Right lobe of liver (tissue), 6 donors: ENCODE measurements at regions not wholly inside any gene's neighbourhood (a gene's known extent, or its start where the extent isn't known, plus 50 kb on each side); places are given as distances from the start of the nearest gene placed in this dataset.
"Not testable (repeated sequence)": the region's sequence is repeated elsewhere in the genome, so short reads cannot be mapped to it uniquely, and the experiment has no call there.

Source experiments
- ATAC-seq, 4 donors: fragments of 200-7000 bp; cut with Tn5 transposase; one replicate each; pipeline ENCODE4 v1.9.1; 2020; ENCODE audit warnings: mild to moderate bottlenecking in 4 of 4, moderate library complexity in 4 of 4
- DNase-seq, 3 donors: peaks; one replicate each; pipeline ENCODE4 v3.0.0-alpha.2; 2020
- H3K27ac ChIP-seq, 3 donors: fragments of 200-600 bp; one replicate each; pipeline ENCODE4 v1.8.0; 2022
- H3K27me3 ChIP-seq, 2 donors: fragments of 200-600 bp; one replicate each; pipeline ENCODE4 v1.8.0; 2022
- H3K36me3 ChIP-seq, 4 donors: fragments of 200-600 bp; sonication (generic) in 1 of 4; one replicate each; pipeline versions ENCODE4 v1.5.1 to v1.8.0; 2017 to 2022; ENCODE audit warnings: control low read depth in 1 of 4
- H3K4me1 ChIP-seq, 4 donors: fragments of 200-600 bp; sonication (generic) in 1 of 4; one replicate each; pipeline versions ENCODE4 v1.5.1 to v1.8.0; 2017 to 2022; ENCODE audit warnings: control low read depth in 1 of 4
- H3K4me3 ChIP-seq, 3 donors: fragments of 200-600 bp; one replicate each; pipeline ENCODE4 v1.8.0; 2022
- H3K9me3 ChIP-seq, 4 donors: fragments of 200-600 bp; sonication (generic) in 1 of 4; one replicate each; pipeline versions ENCODE4 v1.5.1 to v1.8.0; 2017 to 2022; ENCODE audit warnings: control low read depth in 1 of 4
- POLR2A ChIP-seq: fragments of 450-650 bp; IDR thresholded peaks from one replicate; pipeline ENCODE4 v1.6.1; 2017; ENCODE audit warnings: antibody characterized with exemption, mild to moderate bottlenecking
- WGBS: methylation state at CpG from one replicate; pipeline ENCODE4 v1.1.6; 2018; ENCODE audit warnings: low coverage, low lambda C conversion rate; ENCODE audit not compliant: insufficient coverage; ENCODE audit errors: missing lambda C conversion rate; 5-methylcytosine and 5-hydroxymethylcytosine counted together
- intact Hi-C, 2 donors: fragments of 100-400 bp; cut with DNase I; formaldehyde crosslinking; loops; one replicate each; pipeline versions ENCODE4 v1.11.2 to v1.14.1; 2022
- TF ChIP-seq, protein P1 (sequence below), 4 donors: fragments of 200-600 bp in 3 of 4; fragments of 450-650 bp in 1 of 4; IDR thresholded peaks; one replicate each; pipeline versions ENCODE4 v1.5.1 to v1.8.0; 2016 to 2022; ENCODE audit warnings: antibody characterized with exemption in 4 of 4, mild to moderate bottlenecking in 2 of 4
- donor health status: DM: no; HTN: yes; CAD: no.
- donor health status: DM: no; HTN: no; CAD: no.
- donor health status: DM: no; HTN: no; CAD: no.
- donor health status: DM: no; HTN: yes; CAD: no.
- donor health status: DM: no; HTN: yes; CAD: no.

DNA sequence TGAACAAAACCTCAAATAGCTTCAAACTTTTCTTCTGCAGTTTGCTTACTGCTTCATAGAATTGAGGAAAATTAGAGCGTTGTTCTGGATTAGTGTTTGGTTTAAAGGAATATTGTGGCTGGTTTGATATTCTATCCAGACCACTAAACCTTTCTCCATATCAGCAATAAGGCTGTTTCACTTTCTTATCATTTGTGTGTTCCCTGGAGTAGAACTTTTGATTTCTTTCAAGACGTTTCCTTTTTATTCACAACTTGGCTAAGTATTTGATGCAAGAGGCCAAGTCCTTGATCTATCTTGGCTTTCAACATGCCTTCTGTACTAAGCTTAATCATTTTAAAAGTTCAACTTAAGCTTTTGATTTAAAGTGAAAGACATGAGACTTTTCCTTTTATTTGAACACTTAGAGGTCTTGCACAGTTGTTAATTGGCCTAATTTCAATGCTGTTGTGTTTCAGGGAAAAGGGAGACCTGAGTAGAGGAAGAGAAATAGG lies 359.1 kb downstream of the S1PR1 start:
- 37% methylated on average over 2 of the region's 2 CpGs for WGBS
- DNase-seq (no peak), ATAC-seq (no peak)
- Histone ChIP-seq H3K4me3 (no peak overlapping the region), H3K9me3 (no peaks in the 10 kb centered on the region), H3K36me3 (no peaks in the 10 kb centered on the region), H3K4me1 (no peaks in the 10 kb centered on the region), H3K27ac (no peak overlapping the region), H3K27me3 (no peaks in the 10 kb centered on the region)
- TF ChIP-seq POLR2A: no peak
- TF ChIP-seq, protein P1, sequence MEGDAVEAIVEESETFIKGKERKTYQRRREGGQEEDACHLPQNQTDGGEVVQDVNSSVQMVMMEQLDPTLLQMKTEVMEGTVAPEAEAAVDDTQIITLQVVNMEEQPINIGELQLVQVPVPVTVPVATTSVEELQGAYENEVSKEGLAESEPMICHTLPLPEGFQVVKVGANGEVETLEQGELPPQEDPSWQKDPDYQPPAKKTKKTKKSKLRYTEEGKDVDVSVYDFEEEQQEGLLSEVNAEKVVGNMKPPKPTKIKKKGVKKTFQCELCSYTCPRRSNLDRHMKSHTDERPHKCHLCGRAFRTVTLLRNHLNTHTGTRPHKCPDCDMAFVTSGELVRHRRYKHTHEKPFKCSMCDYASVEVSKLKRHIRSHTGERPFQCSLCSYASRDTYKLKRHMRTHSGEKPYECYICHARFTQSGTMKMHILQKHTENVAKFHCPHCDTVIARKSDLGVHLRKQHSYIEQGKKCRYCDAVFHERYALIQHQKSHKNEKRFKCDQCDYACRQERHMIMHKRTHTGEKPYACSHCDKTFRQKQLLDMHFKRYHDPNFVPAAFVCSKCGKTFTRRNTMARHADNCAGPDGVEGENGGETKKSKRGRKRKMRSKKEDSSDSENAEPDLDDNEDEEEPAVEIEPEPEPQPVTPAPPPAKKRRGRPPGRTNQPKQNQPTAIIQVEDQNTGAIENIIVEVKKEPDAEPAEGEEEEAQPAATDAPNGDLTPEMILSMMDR (IDR thresholded peaks at IDR 0.05): no peak
- intact Hi-C loops: no loop called here

- WGBS: 43% methylated on average over 5 of the region's 5 CpGs
Observed at GRCh38 chr1:101600615-101601014, 363.8 kb downstream of the S1PR1 start.

DNA sequence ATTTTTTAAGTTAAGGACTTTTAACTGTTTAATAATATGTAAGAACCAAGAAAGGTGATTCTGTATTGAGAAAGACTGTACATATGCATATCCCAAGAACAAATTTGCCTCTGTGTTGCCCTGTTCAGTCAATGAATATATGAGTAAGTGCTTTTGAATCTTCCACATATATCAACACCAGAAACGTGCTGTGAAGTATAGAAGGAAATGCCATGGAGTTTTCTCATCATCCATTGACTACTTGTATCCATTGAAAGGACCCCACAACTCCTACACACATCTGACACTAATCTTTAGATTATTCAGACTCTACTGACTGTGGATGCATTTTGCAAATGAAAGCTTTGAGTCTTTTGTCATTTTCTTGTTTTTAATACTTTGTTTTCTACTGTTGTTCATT lies 366.9 kb downstream of the S1PR1 start:
- Histone ChIP-seq H3K9me3 (no peaks in the 10 kb centered on the region), H3K4me1 (no peaks in the 10 kb centered on the region), H3K27ac (no peak overlapping the region), H3K36me3 (no peaks in the 10 kb centered on the region), H3K4me3 (no peak overlapping the region), H3K27me3 (no peaks in the 10 kb centered on the region)
- DNase-seq (no peak), ATAC-seq (no peak)
- TF ChIP-seq, protein P1 (IDR thresholded peaks at IDR 0.05): no peak
- TF ChIP-seq POLR2A: no peak
- intact Hi-C loops: no loop called here
- WGBS: 12% methylated on average over 1 of the region's 1 CpG

More at GRCh38 chr1:101600615-101601014, 363.8 kb downstream of the S1PR1 start:
- H3K27me3 ChIP-seq, ATAC-seq, H3K4me3 ChIP-seq, H3K4me1 ChIP-seq, H3K9me3 ChIP-seq, H3K27ac ChIP-seq, DNase-seq, H3K36me3 ChIP-seq, intact Hi-C loops: not testable (repeated sequence)

- intact Hi-C loops: no loop called here
- no peaks in the 10 kb centered on the region for H3K4me1 ChIP-seq
- H3K4me3 ChIP-seq: no peak overlapping the region
- H3K27ac ChIP-seq: no peak overlapping the region
- H3K36me3 ChIP-seq: no peaks in the 10 kb centered on the region
- peaks cover 0 to 6% (median 1%) of the 10 kb centered on the region in 4 donors for H3K9me3 ChIP-seq
- no peaks in the 10 kb centered on the region for H3K27me3 ChIP-seq
- ATAC-seq (no peak), DNase-seq (no peak)
- TF ChIP-seq, protein P1 (IDR thresholded peaks at IDR 0.05): no peak
- TF ChIP-seq POLR2A: no peak
- 26% methylated on average over 2 of the region's 2 CpGs for WGBS
Observed at GRCh38 chr1:101605878-101606277, 369.1 kb downstream of the S1PR1 start.

DNA sequence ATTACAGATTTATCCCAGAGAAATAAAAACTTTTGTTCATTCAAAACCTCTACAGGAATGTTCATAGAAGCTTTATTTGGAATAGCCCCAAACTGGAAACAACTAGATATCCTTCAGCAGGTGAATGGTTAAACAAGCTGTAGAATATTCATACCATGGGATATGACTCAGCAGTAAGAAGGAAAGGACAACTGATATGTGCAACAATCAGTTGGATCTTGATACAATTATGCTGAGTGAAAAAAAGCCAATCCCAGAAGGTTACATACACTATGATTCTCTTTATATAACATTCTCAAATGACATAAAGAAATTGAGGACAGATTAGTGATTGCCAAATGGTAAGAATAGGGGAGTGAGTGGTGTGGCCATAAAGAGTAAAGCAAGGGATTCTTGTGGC lies 376.7 kb downstream of the S1PR1 start:
- intact Hi-C loops: no loop called here
- no peak overlapping the region for H3K27ac ChIP-seq
- no peak for TF ChIP-seq POLR2A
- TF ChIP-seq, protein P1 (IDR thresholded peaks at IDR 0.05): no peak
- no peak for ATAC-seq
- no peaks in the 10 kb centered on the region for H3K36me3 ChIP-seq
- H3K9me3 ChIP-seq: peaks cover 0 to 6% (median 1%) of the 10 kb centered on the region in 4 donors
- DNase-seq: no peak
- no peak overlapping the region for H3K4me3 ChIP-seq
- H3K4me1 ChIP-seq: no peaks in the 10 kb centered on the region
- H3K27me3 ChIP-seq: no peaks in the 10 kb centered on the region
